GM21423 (cell line): ENCODE measurements at regions not wholly inside any gene's neighbourhood (a gene's known extent, or its start where the extent isn't known, plus 50 kb on each side); places are given as distances from the start of the nearest gene placed in this dataset.

Source experiments
- ATAC-seq: cut with Tn5 transposase; IDR thresholded peaks from one replicate; pipeline ENCODE4 v1.9.1; 2021; ENCODE audit warnings: mild to moderate bottlenecking, moderate library complexity; ENCODE audit not compliant: unreplicated experiment

DNA sequence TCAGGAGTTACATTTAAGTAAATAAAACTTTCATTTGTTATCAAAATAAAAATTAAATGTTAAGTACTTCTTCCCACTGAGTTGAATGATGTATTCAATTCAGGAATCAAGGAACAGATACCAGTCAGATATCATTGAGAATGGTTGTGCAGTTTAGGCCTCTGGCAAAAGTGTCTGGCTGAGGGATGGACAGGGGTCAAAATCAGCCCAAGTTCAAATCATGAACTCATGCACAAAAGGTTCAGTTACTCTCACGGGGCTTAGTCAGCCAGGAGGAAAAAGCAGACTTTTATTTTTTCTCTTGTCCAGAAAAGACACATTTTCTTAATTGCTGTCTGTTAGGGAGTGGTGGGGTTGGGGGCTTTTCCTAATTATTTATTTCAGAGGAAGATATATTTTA lies 166.3 kb downstream of the RASSF9 start:
- ATAC-seq, result no peak

DNA sequence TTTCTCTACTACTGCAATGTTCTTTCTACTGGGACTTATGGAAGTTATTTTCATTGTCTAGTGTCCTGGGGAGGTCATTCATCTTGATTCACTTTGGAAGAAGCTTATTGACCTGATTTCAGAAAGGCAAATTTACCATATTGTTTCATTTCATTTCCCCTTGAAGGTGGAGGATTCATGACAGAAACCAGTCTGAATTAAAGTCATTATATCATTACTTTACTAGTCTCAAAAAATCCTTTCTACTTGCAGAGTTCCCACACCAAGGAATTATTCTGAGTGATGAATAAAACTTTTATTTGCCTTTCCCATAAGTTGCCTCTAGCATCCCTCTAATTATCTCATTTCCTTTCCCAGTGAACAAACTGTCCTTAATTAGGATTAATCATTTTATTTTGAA lies 163.8 kb downstream of the RASSF9 start:
- ATAC-seq, result no peak

GRCh38 chr12:85673921-85674420 lies 162.2 kb downstream of the RASSF9 start:
- ATAC-seq, result no peak

DNA sequence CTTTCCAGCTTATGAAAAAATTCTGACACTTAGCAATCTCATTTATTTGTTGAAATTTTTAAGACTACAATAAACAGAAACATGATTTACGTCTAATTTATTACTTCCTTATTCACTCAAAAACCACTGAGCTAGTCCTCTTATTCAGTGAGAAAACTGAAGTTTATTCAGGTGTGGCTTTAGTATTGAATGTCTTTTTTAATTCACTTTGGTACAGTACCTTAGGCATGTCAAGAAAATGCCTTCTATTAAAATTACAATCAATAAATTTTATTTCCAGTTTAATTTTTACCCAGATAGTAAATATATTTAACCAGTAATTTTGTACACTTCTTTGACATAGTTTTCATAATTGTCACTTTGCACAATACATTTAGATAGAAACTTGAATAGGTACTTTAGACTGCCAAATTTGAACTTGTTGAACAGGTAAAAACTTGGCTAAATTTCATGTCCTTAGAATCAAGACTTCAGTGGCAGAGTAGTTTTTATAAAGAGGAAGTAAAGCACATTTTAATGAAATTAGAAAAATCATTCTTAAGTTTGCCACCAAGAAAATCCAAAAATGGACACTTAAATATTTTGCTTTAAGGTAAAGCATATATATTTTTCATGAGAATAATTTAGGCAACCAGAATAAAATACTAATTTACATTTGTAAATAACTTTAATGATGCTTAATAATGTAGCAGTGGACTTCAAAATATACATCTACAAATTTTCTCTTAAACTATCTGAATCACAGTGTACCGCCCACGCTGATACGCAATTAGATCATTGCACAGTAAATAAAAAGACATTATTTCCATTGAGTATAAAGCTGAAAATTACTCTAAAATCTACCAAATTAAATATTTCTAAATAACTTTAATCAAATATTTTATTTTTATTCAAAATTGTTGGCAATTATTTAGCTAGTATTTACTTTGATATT lies 159.1 kb downstream of the RASSF9 start:
- no peak for ATAC-seq

DNA sequence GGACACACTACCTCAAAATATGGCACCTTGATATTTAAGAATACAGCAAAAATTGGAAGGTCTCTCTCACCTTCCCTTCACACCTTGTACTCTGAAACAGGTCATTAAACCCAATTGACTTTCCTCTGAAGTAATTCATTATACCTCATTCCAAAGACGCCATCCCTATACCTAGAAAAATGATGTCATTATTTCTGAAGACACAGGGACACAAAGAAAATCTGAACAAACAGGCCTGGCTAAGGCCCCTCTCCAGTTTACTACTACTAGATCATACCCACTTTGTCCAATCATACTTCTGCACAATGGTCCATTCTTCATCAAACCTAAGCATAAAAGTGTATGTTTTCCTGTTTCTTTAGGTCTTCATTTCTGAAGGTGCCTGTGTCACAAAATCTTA lies 156.9 kb downstream of the RASSF9 start:
- no peak for ATAC-seq

DNA sequence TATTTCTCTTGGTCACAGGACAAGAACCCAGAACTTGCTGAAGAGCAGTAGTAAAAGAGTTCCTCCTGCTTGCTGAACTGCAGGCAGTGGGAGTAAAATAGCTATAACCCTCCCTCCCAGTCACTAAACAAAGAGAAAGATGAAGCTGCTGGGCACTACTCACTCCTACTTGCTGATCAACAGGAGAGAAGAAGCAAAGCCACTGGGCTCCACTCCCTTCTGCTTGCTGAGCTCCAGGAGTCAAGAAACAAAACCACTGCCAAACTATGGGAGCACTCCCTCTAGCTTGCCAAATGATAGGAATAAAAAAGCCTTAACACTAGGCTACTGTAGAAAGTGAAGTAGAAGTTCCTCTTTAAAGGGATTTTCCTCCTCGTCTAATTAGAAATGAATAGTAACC lies 155.3 kb downstream of the RASSF9 start:
- no peak for ATAC-seq

GRCh38 chr12:85681333-85681732 lies 154.9 kb downstream of the RASSF9 start:
- ATAC-seq, result no peak

DNA sequence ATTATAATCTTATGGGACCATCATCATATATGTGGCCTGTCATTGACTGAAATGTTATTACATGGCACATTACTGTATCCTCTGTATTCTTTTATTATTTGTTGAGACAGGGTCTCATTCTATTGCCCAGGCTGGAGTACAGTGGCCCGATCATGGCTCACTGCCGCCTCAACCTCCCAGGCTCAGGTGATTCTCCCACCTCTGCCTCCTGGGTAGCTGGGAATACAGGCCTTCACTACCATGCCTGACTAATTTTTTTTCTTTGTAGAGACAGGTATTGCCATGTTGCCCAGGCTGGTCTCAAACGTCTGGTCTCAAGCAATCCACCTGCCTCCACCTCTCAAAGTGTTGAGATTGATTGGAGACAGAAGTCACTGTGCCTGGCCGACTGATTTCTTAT lies 153.2 kb downstream of the RASSF9 start:
- no peak for ATAC-seq

DNA sequence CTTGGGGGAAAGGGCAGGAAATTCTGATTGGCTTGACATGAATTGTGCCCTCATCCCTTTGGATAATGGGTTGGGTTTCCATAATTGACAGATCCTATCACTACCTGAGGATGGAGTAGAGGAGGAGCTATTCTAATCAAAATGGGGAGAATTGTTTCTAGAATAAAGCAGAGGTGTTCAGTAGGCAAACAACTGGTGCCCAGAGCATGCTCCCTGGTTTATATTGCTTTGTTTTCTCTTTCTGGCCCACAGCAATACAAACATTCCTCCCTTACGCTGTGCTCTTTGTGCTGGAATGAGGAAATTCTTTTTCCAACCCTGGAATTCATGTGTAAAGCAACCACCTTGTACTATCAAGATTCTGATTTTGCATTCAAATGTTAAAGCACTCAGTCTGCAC lies 147.4 kb downstream of the RASSF9 start:
- ATAC-seq, result no peak

DNA sequence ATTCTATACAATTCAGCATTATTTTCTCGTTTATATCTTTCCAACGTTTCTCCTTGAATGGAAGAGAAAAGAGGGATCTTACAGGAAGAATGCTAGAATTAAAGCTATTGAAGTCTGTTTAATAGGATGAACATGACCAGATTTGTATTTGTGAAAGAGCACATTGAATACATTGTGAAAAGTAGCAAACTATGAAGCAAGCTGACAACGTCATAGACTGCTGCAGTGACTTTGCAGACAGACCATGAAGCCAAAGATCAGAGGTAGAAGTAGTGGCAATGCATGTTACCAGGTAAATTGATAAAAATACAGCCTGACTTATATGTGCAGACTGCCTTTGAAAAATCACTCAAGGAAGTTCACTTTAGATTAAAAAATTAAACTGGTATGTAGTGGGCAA lies 146.1 kb downstream of the RASSF9 start:
- ATAC-seq, result no peak

GRCh38 chr12:85693093-85693665 lies 143.0 kb downstream of the RASSF9 start:
- ATAC-seq, result no peak

DNA sequence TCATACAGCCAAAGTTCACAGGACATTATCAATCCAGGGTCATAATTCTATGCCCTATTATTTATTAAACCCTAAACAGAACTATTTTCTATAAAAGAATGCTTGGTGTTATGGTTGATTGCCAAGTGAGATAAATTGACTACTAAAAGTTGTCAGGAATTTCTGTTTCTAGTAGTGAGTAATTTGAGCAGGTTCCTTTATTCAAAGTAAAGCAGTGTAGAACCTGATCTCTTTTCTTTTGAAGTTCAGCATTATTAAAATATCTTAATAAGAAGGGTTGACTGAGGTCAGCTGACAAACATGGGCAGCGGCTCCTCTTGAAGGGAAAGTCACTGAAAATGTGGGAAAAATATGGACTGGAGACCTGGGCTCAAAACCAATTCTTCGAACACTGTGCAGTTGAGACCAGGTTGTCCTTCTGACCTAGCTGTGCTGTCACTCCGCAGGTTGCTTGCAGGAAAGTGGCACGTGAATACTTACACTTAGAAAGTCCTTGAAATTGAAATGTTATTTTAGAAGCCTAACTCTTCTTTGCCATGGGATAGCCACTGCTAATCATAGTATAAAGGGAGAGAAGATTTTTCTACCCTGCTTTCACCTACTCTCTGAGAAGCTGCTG lies 141.0 kb downstream of the RASSF9 start:
- no peak for ATAC-seq

- ATAC-seq, result no peak
Measured at GRCh38 chr12:85697003-85697402, 139.2 kb downstream of the RASSF9 start.

DNA sequence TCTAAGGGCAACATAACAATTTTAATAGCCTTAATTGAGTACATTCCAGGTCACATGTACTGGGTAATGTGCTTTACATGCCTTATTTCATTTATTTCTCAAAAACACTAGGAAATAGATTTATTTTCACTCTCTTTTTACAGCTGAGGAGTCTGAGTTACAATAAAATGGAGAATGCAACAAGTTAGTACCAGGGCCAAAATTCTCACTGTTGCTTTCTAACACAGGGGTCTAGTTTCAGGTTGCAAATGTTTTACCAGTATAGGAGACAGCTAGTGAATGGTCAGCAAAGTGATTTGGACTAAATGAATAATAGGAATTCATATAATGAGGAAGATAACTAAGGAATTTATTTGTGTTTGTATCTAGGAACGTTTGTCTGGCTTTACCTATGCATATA lies 137.3 kb downstream of the RASSF9 start:
- ATAC-seq, result no peak

DNA sequence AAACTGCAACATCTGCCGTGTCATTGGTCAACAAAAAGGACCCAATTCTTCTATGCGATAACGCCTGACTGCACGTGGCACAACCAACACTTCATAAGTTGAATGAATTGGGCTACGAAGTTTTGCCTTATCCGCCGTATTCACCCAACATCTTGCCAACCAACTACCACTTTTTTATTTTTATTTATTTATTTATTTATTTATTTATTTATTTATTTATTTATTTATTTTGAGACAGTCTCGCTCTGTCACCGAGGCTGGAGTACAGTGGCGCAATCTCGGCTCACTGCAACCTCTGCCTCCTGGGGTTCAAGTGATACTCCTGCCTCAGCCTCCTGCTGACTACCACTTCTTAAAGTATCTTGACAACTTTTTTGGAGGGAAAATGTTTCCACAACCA lies 127.4 kb downstream of the RASSF9 start:
- no peak for ATAC-seq

- ATAC-seq, result no peak
Measured at GRCh38 chr12:85711735-85712390, 124.3 kb downstream of the RASSF9 start.

DNA sequence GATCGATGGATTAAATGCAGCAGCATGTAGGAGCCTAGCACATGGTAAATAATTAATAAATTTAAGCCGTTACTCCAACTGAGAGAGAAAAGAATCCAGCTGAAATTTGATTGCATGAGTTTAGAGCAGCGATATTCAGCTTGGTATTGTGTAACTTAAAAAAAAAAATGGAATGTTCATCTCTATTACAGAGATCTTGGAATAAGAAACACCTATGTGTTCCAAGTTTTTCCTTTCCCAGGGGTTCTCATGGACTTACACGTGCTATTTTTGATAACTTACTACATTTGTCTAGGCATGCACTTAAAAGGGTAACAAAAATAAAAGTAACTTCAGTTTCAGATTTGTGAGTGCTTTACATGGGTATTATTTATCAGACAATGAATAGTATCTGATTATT lies 122.8 kb downstream of the RASSF9 start:
- ATAC-seq, result no peak

DNA sequence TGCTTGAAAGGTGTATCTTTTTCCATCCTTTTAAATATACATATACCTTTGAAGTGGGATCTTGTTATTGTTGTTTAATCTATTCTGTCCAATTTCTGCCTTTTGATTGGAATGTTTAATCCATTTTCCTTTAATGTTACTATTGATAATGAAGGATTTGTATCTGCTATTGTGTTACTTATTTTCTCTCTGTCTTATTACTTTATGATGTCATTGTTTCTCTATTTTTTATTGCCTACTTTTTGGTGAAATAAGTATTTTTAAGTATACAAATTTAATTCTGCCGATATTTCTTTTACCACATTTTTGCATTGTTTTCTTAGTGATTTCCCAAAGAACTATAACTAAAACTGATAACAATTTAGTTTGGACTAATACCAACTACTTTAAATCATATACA lies 121.8 kb downstream of the RASSF9 start:
- ATAC-seq, result no peak

DNA sequence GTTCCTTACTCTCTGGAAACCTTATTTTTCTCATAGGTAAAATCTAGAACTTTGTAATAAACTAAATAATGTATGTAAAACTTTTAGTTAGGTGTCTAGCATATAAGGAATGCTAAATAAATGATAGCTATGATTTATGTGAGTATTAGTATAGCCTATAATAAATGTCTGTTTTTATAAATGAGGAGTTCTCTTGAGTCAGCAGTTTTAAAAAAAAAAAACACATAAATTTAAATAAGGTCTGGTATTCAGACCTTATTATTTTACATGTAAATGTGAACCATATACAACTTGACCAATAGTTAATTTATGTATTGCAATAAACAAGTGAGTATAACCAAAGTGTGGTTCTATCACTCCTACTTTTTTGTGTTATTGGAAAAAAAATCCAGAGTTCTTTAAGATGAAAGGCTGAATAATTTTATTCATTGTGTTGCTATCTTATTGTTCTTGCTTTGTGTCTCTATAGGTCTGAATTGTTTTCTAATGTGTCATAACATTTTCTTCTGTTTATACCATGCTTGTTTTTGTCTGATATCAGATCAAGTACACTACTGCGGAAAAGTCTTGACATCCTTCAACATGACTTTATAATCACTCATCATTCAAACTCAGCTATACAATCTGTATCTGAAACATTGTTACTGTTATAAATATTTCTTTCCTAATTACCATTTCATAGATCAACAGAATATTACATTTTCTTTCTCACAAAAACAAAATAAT lies 115.7 kb downstream of the RASSF9 start:
- no peak for ATAC-seq

GRCh38 chr12:85725991-85726390 lies 110.2 kb downstream of the RASSF9 start:
- no peak for ATAC-seq
